IMR-90 (cell line): ENCODE measurements at regions not wholly inside any gene's neighbourhood (a gene's known extent, or its start where the extent isn't known, plus 50 kb on each side); places are given as distances from the start of the nearest gene placed in this dataset.

Experiments
- ATAC-seq: fragments of 200-7000 bp; cut with Tn5 transposase; 2 replicates; pipeline ENCODE4 v1.9.1; 2020; ENCODE audit warnings: low read depth, mild to moderate bottlenecking, moderate library complexity
- BruUV-seq: library from RNA; stranded (reverse); fragments of 400-500 nt; replicated peaks from 2 replicates; lab custom pipeline; 2021; lab: Mats Ljungman, UMichigan
- CTCF ChIA-PET: fragments of 300-600 bp; formaldehyde crosslinking; extraction: SDS; loops from one replicate; lab custom pipeline; 2021; ENCODE audit warnings: antibody characterized with exemption; lab: Yijun Ruan, JAX
- POLR2A ChIA-PET: fragments of 300-600 bp; sonication (Branson Sonifier 250); formaldehyde crosslinking; loops from one replicate; lab custom pipeline; 2022; ENCODE audit warnings: antibody characterized with exemption; ENCODE audit not compliant: unreplicated experiment; lab: Charles Lee
- DNase-seq: peaks from one replicate; pipeline ENCODE4 v3.0.0; 2013
- H2AFZ ChIP-seq: replicated peaks from 2 replicates; pipeline ENCODE3; 2013; ENCODE audit warnings: low read length, mild to moderate bottlenecking; ENCODE audit not compliant: poor library complexity
- H2AK5ac ChIP-seq: 2 replicates; pipeline ENCODE4 v1.6.1; 2013; ENCODE audit warnings: low read depth, low read length, inconsistent platforms
- H2AK9ac ChIP-seq: replicated peaks from 2 replicates; pipeline ENCODE3; 2013; ENCODE audit warnings: mild to moderate bottlenecking, low read depth, low read length, moderate library complexity; ENCODE audit not compliant: poor library complexity
- H2BK120ac ChIP-seq: 2 replicates; pipeline ENCODE4 v1.6.1; 2013; ENCODE audit warnings: low read depth, low read length, inconsistent platforms
- H2BK15ac ChIP-seq: 3 replicates; pipeline ENCODE4 v1.6.1; 2013; ENCODE audit warnings: low read depth, low read length, inconsistent platforms
- H2BK20ac ChIP-seq: 2 replicates; pipeline ENCODE4 v1.6.1; 2013; ENCODE audit warnings: low read depth, mild to moderate bottlenecking, inconsistent platforms, low read length, moderate library complexity
- H2BK5ac ChIP-seq: 2 replicates; pipeline ENCODE4 v1.6.1; 2013; ENCODE audit warnings: mild to moderate bottlenecking, low read depth, low read length, inconsistent platforms; ENCODE audit not compliant: poor library complexity, severe bottlenecking
- H3K14ac ChIP-seq: replicated peaks from 2 replicates; pipeline ENCODE4 v1.6.1; 2013; ENCODE audit warnings: low read depth, low read length, inconsistent platforms
- H3K18ac ChIP-seq: 2 replicates; pipeline ENCODE4 v1.6.1; 2013; ENCODE audit warnings: low read depth, low read length, control low read depth
- H3K23ac ChIP-seq: 2 replicates; pipeline ENCODE4 v1.6.1; 2013; ENCODE audit warnings: low read depth, low read length, inconsistent platforms
- H3K27ac ChIP-seq: 2 replicates; pipeline ENCODE4 v1.5.1; 2013; ENCODE audit warnings: mild to moderate bottlenecking, control low read depth, low read length; ENCODE audit not compliant: insufficient read depth
- H3K27me3 ChIP-seq: 2 replicates; pipeline ENCODE4 v1.6.1; 2013; ENCODE audit warnings: low read length; ENCODE audit not compliant: control insufficient read depth, insufficient read depth
- H3K36me3 ChIP-seq: 2 replicates; pipeline ENCODE4 v1.6.1; 2013; ENCODE audit warnings: low read length, mixed read lengths; ENCODE audit not compliant: control insufficient read depth, insufficient read depth
- H3K4ac ChIP-seq: 2 replicates; pipeline ENCODE4 v1.6.1; 2013; ENCODE audit warnings: low read depth, low read length, inconsistent platforms
- H3K4me1 ChIP-seq: 2 replicates; pipeline ENCODE4 v1.6.1; 2013; ENCODE audit warnings: low read length, mixed read lengths; ENCODE audit not compliant: control insufficient read depth, insufficient read depth
- H3K4me2 ChIP-seq: 2 replicates; pipeline ENCODE4 v1.6.1; 2013; ENCODE audit warnings: low read depth, mild to moderate bottlenecking, control low read depth, low read length, moderate library complexity
- H3K4me3 ChIP-seq: 2 replicates; pipeline ENCODE4 v1.5.1; 2013; ENCODE audit warnings: low read depth, mild to moderate bottlenecking, control low read depth, low read length, moderate library complexity; ENCODE audit not compliant: insufficient read depth
- H3K56ac ChIP-seq: 2 replicates; pipeline ENCODE4 v1.6.1; 2013; ENCODE audit warnings: low read length, inconsistent platforms; ENCODE audit not compliant: insufficient read depth; ENCODE audit errors: extremely low read depth
- H3K79me1 ChIP-seq, 2 experiments: 2 replicates each; pipeline ENCODE4 v1.6.1; 2013; ENCODE audit warnings: low read length in 2 of 2, inconsistent platforms in 1 of 2, low read depth in 1 of 2
- H3K9ac ChIP-seq: 2 replicates; pipeline ENCODE4 v1.6.1; 2013; ENCODE audit warnings: low read depth, low read length, control low read depth
- H3K9me1 ChIP-seq: 2 replicates; pipeline ENCODE4 v1.6.1; 2013; ENCODE audit warnings: low read length, inconsistent platforms; ENCODE audit not compliant: insufficient read depth
- H3K9me3 ChIP-seq: 2 replicates; pipeline ENCODE4 v1.6.1; 2013; ENCODE audit warnings: low read length; ENCODE audit not compliant: control insufficient read depth, insufficient read depth
- H4K20me1 ChIP-seq: 2 replicates; pipeline ENCODE4 v1.6.1; 2013; ENCODE audit warnings: low read length, inconsistent platforms; ENCODE audit not compliant: insufficient read depth
- H4K5ac ChIP-seq: 2 replicates; pipeline ENCODE4 v1.6.1; 2013; ENCODE audit warnings: mild to moderate bottlenecking, low read depth, low read length, control low read depth
- H4K8ac ChIP-seq, 2 experiments: 2 replicates each; pipeline ENCODE4 v1.6.1; 2013; ENCODE audit warnings: low read depth in 2 of 2, low read length in 2 of 2, control low read depth in 1 of 2, inconsistent platforms in 1 of 2
- H4K91ac ChIP-seq: 2 replicates; pipeline ENCODE4 v1.6.1; 2013; ENCODE audit warnings: low read depth, low read length, inconsistent platforms; ENCODE audit not compliant: insufficient read depth
- CEBPB ChIP-seq: IDR thresholded peaks from 2 replicates; pipeline ENCODE4 v1.6.1; 2012; ENCODE audit warnings: low read depth, low read length, improper control_type of control experiment
- FOS ChIP-seq: fragments of 150-350 bp; IDR thresholded peaks from 2 replicates; pipeline ENCODE4 v1.6.1; 2016; ENCODE audit warnings: low read depth, low read length
- MXI1 ChIP-seq: IDR thresholded peaks from 2 replicates; pipeline ENCODE4 v1.6.1; 2012; ENCODE audit warnings: low read depth, mild to moderate bottlenecking, low read length, moderate library complexity, borderline replicate concordance
- RAD21 ChIP-seq: IDR thresholded peaks from 2 replicates; pipeline ENCODE4 v1.6.1; 2012; ENCODE audit warnings: low read length, improper control_type of control experiment
- RCOR1 ChIP-seq: IDR thresholded peaks from 2 replicates; pipeline ENCODE4 v1.6.1; 2012; ENCODE audit warnings: mild to moderate bottlenecking, low read length, improper control_type of control experiment; ENCODE audit not compliant: insufficient replicate concordance
- RFX5 ChIP-seq: IDR thresholded peaks from 2 replicates; pipeline ENCODE4 v1.8.0; 2012; ENCODE audit warnings: low read depth, mild to moderate bottlenecking, low read length, moderate library complexity
- WGBS, 2 experiments: methylation state at CpG; one replicate each; pipeline versions ENCODE4 v1.1.5 to v1.1.7; 2013; ENCODE audit warnings: missing lambda C conversion rate in 2 of 2; ENCODE audit not compliant: insufficient read length in 1 of 2; ENCODE audit errors: extremely low coverage in 2 of 2; 5-methylcytosine and 5-hydroxymethylcytosine counted together
- dilution Hi-C: fragments of 300-500 bp; cut with HindIII; formaldehyde crosslinking; loops from one replicate; pipeline ENCODE4 v1.14.3; 2018; ENCODE audit warnings: low sequenced_read_pairs; ENCODE audit not compliant: unreplicated experiment
- in situ Hi-C: fragments of 300-500 bp; cut with MboI; formaldehyde crosslinking; loops from 3 replicates; pipeline ENCODE4 v1.14.3; 2019; ENCODE audit warnings: low sequenced_read_pairs, inconsistent platforms, mixed read lengths
- intact Hi-C: fragments of 100-400 bp; cut with micrococcal nuclease; formaldehyde crosslinking; loops from 2 replicates; pipeline ENCODE4 v1.10.0; 2022

- dilution Hi-C loops = no loop called here
These were observed 199.7 kb upstream of the ADGRL2 start for GRCh38 chr1:81600878-81601622.

More at GRCh38 chr1:81600878-81601622, 199.7 kb upstream of the ADGRL2 start:
- Histone ChIP-seq H4K91ac (no peak overlapping the region), H2BK120ac (no peak overlapping the region), H4K20me1 (no peaks in the 10 kb centered on the region), H3K56ac (no peak overlapping the region), H2BK20ac (no peak overlapping the region), H3K23ac (no peak overlapping the region), H3K4me1 (no peaks in the 10 kb centered on the region), H2AFZ (no peak overlapping the region), H2BK15ac (no peak overlapping the region), H3K14ac (no peak overlapping the region), H2AK5ac (no peak overlapping the region), H3K27ac (no peak overlapping the region), H3K4me3 (no peak overlapping the region), H3K9ac (no peak overlapping the region), H3K9me1 (no peaks in the 10 kb centered on the region), H4K8ac (no peak overlapping the region), H3K36me3 (no peaks in the 10 kb centered on the region), H4K5ac (no peak overlapping the region), H2AK9ac (no peak overlapping the region), H3K18ac (no peak overlapping the region), H3K4ac (no peak overlapping the region), H2BK5ac (no peak overlapping the region), H3K79me1 (no peaks in the 10 kb centered on the region), H3K9me3 (no peaks in the 10 kb centered on the region), H3K4me2 (no peak overlapping the region), H3K27me3 (no peaks in the 10 kb centered on the region)
- DNase-seq (no peak), ATAC-seq (no peak)
- no peak for TF ChIP-seq RAD21
- TF ChIP-seq RFX5 = no peak
- no peak for TF ChIP-seq FOS
- no peak for TF ChIP-seq RCOR1
- no peak for TF ChIP-seq MXI1
- TF ChIP-seq CEBPB = no peak
- POLR2A ChIA-PET = no interaction called here
- no CpG with 5 or more reads among the region's 3 CpGs for WGBS, 2 experiments
- intact Hi-C loops (no loop called here), in situ Hi-C loops (no loop called here)
- no TSS peak for BruUV-seq
- CTCF ChIA-PET = no interaction called here
